BLaER1 (cell line): ENCODE measurements at regions not wholly inside any gene's neighbourhood (a gene's known extent, or its start where the extent isn't known, plus 50 kb on each side); places are given as distances from the start of the nearest gene placed in this dataset.

Experiments used
- H3K27ac ChIP-seq: shearing (Covaris generic); formaldehyde crosslinking; 2 replicates; pipeline ENCODE4 v1.8.1; 2022
- H3K27me3 ChIP-seq: shearing (Covaris generic); formaldehyde crosslinking; 2 replicates; pipeline ENCODE4 v1.8.1; 2022
- H3K36me3 ChIP-seq: shearing (Covaris generic); formaldehyde crosslinking; 2 replicates; pipeline ENCODE4 v1.8.1; 2022
- H3K4me1 ChIP-seq: shearing (Covaris generic); formaldehyde crosslinking; 2 replicates; pipeline ENCODE4 v1.8.1; 2022
- H3K4me2 ChIP-seq: shearing (Covaris generic); formaldehyde crosslinking; 2 replicates; pipeline ENCODE4 v1.8.1; 2022
- H3K4me3 ChIP-seq: shearing (Covaris generic); formaldehyde crosslinking; 2 replicates; pipeline ENCODE4 v1.8.1; 2022
- H3K9ac ChIP-seq: shearing (Covaris generic); formaldehyde crosslinking; 2 replicates; pipeline ENCODE4 v1.8.1; 2022
- H3K9me3 ChIP-seq: shearing (Covaris generic); formaldehyde crosslinking; 2 replicates; pipeline ENCODE4 v1.8.1; 2022
- H4K20me1 ChIP-seq: shearing (Covaris generic); formaldehyde crosslinking; 2 replicates; pipeline ENCODE4 v1.8.1; 2022
- Cebpa-rat ChIP-seq: shearing (Covaris generic); IDR thresholded peaks from 2 replicates; pipeline ENCODE4 v1.8.1; 2022

GRCh38 chr3:80238606-80239005, 470.8 kb upstream of the ROBO1 start:
- Histone ChIP-seq H4K20me1 (no peaks in the 10 kb centered on the region), H3K4me2 (no peak overlapping the region), H3K9ac (no peak overlapping the region), H3K4me3 (no peak overlapping the region), H3K4me1 (no peaks in the 10 kb centered on the region), H3K27me3 (no peaks in the 10 kb centered on the region), H3K36me3 (no peaks in the 10 kb centered on the region), H3K27ac (no peak overlapping the region), H3K9me3 (no peaks in the 10 kb centered on the region)
- no peak for TF ChIP-seq Cebpa-rat

GRCh38 chr3:80238152-80238551, 470.4 kb upstream of the ROBO1 start:
- no peaks in the 10 kb centered on the region for H3K9me3 ChIP-seq
- no peak overlapping the region for H3K9ac ChIP-seq
- H3K4me2 ChIP-seq = no peak overlapping the region
- H3K4me1 ChIP-seq = no peaks in the 10 kb centered on the region
- no peak overlapping the region for H3K4me3 ChIP-seq
- no peak for TF ChIP-seq Cebpa-rat
- H4K20me1 ChIP-seq = no peaks in the 10 kb centered on the region
- H3K27me3 ChIP-seq = no peaks in the 10 kb centered on the region
- H3K27ac ChIP-seq = no peak overlapping the region
- H3K36me3 ChIP-seq = no peaks in the 10 kb centered on the region

- H3K4me1 ChIP-seq = no peaks in the 10 kb centered on the region
- no peaks in the 10 kb centered on the region for H4K20me1 ChIP-seq
- no peak overlapping the region for H3K9ac ChIP-seq
- TF ChIP-seq Cebpa-rat = no peak
- no peaks in the 10 kb centered on the region for H3K9me3 ChIP-seq
- H3K4me3 ChIP-seq = no peak overlapping the region
- no peaks in the 10 kb centered on the region for H3K27me3 ChIP-seq
- no peaks in the 10 kb centered on the region for H3K36me3 ChIP-seq
- no peak overlapping the region for H3K4me2 ChIP-seq
- H3K27ac ChIP-seq = no peak overlapping the region
Observed at GRCh38 chr3:80234706-80235105, 466.9 kb upstream of the ROBO1 start.

- H3K4me1 ChIP-seq = no peaks in the 10 kb centered on the region
- H3K36me3 ChIP-seq = no peaks in the 10 kb centered on the region
- H3K27ac ChIP-seq = no peak overlapping the region
- no peak for TF ChIP-seq Cebpa-rat
- no peaks in the 10 kb centered on the region for H4K20me1 ChIP-seq
- no peak overlapping the region for H3K4me2 ChIP-seq
- H3K9ac ChIP-seq = no peak overlapping the region
- H3K4me3 ChIP-seq = no peak overlapping the region
- H3K9me3 ChIP-seq = no peaks in the 10 kb centered on the region
- H3K27me3 ChIP-seq = no peaks in the 10 kb centered on the region
Observed at GRCh38 chr3:80233576-80233975, 465.8 kb upstream of the ROBO1 start.

GRCh38 chr3:80232760-80233159, 465.0 kb upstream of the ROBO1 start:
- Histone ChIP-seq H3K4me2 (no peak overlapping the region), H3K9me3 (no peaks in the 10 kb centered on the region), H3K27ac (no peak overlapping the region), H3K9ac (no peak overlapping the region), H3K4me3 (no peak overlapping the region), H4K20me1 (no peaks in the 10 kb centered on the region), H3K27me3 (no peaks in the 10 kb centered on the region), H3K36me3 (no peaks in the 10 kb centered on the region), H3K4me1 (no peaks in the 10 kb centered on the region)
- no peak for TF ChIP-seq Cebpa-rat

GRCh38 chr3:80230962-80231361, 463.2 kb upstream of the ROBO1 start:
- H3K4me2 ChIP-seq = no peak overlapping the region
- no peaks in the 10 kb centered on the region for H3K27me3 ChIP-seq
- H3K4me3 ChIP-seq = no peak overlapping the region
- H3K4me1 ChIP-seq = no peaks in the 10 kb centered on the region
- H3K9ac ChIP-seq = no peak overlapping the region
- H3K36me3 ChIP-seq = no peaks in the 10 kb centered on the region
- TF ChIP-seq Cebpa-rat = no peak
- no peaks in the 10 kb centered on the region for H3K9me3 ChIP-seq
- H3K27ac ChIP-seq = no peak overlapping the region
- no peaks in the 10 kb centered on the region for H4K20me1 ChIP-seq

- no peaks in the 10 kb centered on the region for H3K4me1 ChIP-seq
- H3K4me2 ChIP-seq = no peak overlapping the region
- no peaks in the 10 kb centered on the region for H3K9me3 ChIP-seq
- no peaks in the 10 kb centered on the region for H4K20me1 ChIP-seq
- no peak overlapping the region for H3K4me3 ChIP-seq
- no peak overlapping the region for H3K27ac ChIP-seq
- H3K36me3 ChIP-seq = no peaks in the 10 kb centered on the region
- H3K9ac ChIP-seq = no peak overlapping the region
- H3K27me3 ChIP-seq = no peaks in the 10 kb centered on the region
- no peak for TF ChIP-seq Cebpa-rat
Observed at GRCh38 chr3:80227216-80227615, 459.4 kb upstream of the ROBO1 start.

- Histone ChIP-seq H3K9me3 (no peaks in the 10 kb centered on the region), H3K27ac (no peak overlapping the region), H3K27me3 (no peaks in the 10 kb centered on the region), H3K36me3 (no peaks in the 10 kb centered on the region), H3K4me2 (no peak overlapping the region), H3K4me3 (no peak overlapping the region), H3K4me1 (no peaks in the 10 kb centered on the region), H4K20me1 (no peaks in the 10 kb centered on the region), H3K9ac (no peak overlapping the region)
- no peak for TF ChIP-seq Cebpa-rat
Observed at GRCh38 chr3:80215191-80215590, 447.4 kb upstream of the ROBO1 start.

- Histone ChIP-seq H3K27me3 (no peaks in the 10 kb centered on the region), H3K4me1 (no peaks in the 10 kb centered on the region), H3K36me3 (no peaks in the 10 kb centered on the region), H4K20me1 (no peaks in the 10 kb centered on the region), H3K4me3 (no peak overlapping the region), H3K9ac (no peak overlapping the region), H3K9me3 (no peaks in the 10 kb centered on the region), H3K4me2 (no peak overlapping the region), H3K27ac (no peak overlapping the region)
- TF ChIP-seq Cebpa-rat = no peak
Observed at GRCh38 chr3:80213086-80213485, 445.3 kb upstream of the ROBO1 start.

GRCh38 chr3:80192936-80193335, 425.1 kb upstream of the ROBO1 start:
- Histone ChIP-seq H3K4me3 (no peak overlapping the region), H3K4me1 (no peaks in the 10 kb centered on the region), H3K9ac (no peak overlapping the region), H3K27ac (no peak overlapping the region), H3K4me2 (no peak overlapping the region), H4K20me1 (no peaks in the 10 kb centered on the region), H3K27me3 (no peaks in the 10 kb centered on the region), H3K9me3 (no peaks in the 10 kb centered on the region), H3K36me3 (no peaks in the 10 kb centered on the region)
- TF ChIP-seq Cebpa-rat = no peak

- Histone ChIP-seq H3K36me3 (no peaks in the 10 kb centered on the region), H3K4me3 (no peak overlapping the region), H3K4me2 (no peak overlapping the region), H3K9me3 (no peaks in the 10 kb centered on the region), H3K4me1 (no peaks in the 10 kb centered on the region), H4K20me1 (no peaks in the 10 kb centered on the region), H3K27ac (no peak overlapping the region), H3K27me3 (no peaks in the 10 kb centered on the region), H3K9ac (no peak overlapping the region)
- no peak for TF ChIP-seq Cebpa-rat
Observed at GRCh38 chr3:80190051-80190450, 422.3 kb upstream of the ROBO1 start.
